Medulla oblongata (tissue), 1 donor: ENCODE measurements at regions not wholly inside any gene's neighbourhood (a gene's known extent, or its start where the extent isn't known, plus 50 kb on each side); places are given as distances from the start of the nearest gene placed in this dataset.

ENCODE experiments used
- DNase-seq: peaks from one replicate; pipeline ENCODE4 v3.0.0-alpha.2; 2015; ENCODE audit errors: extremely low spot score

- no peak for DNase-seq
Measured at GRCh38 chr6:43950051-43950605, 177.1 kb downstream of the MRPL14 start.

GRCh38 chr6:43949551-43949991, 177.7 kb downstream of the MRPL14 start:
- no peak for DNase-seq

GRCh38 chr6:43948527-43949485, 178.4 kb downstream of the MRPL14 start:
- no peak for DNase-seq

GRCh38 chr6:43947860-43948259, 177.8 kb downstream of the VEGFA start:
- DNase-seq: no peak

- no peak for DNase-seq
Measured at GRCh38 chr6:43946641-43947363, 176.8 kb downstream of the VEGFA start.

GRCh38 chr6:43945768-43946080, 175.7 kb downstream of the VEGFA start:
- DNase-seq: no peak

- no peak for DNase-seq
Measured at GRCh38 chr6:43944908-43945767, 175.1 kb downstream of the VEGFA start.

GRCh38 chr6:43943781-43944250, 173.8 kb downstream of the VEGFA start:
- DNase-seq: no peak

GRCh38 chr6:43943099-43943766, 173.2 kb downstream of the VEGFA start:
- no peak for DNase-seq

- no peak for DNase-seq
Measured at GRCh38 chr6:43942616-43943015, 172.6 kb downstream of the VEGFA start.

- DNase-seq: no peak
Measured at GRCh38 chr6:43942011-43942442, 172.0 kb downstream of the VEGFA start.

GRCh38 chr6:43941174-43941573, 171.2 kb downstream of the VEGFA start:
- DNase-seq: no peak

GRCh38 chr6:43940393-43941087, 170.5 kb downstream of the VEGFA start:
- no peak for DNase-seq

- DNase-seq: no peak
Measured at GRCh38 chr6:43940071-43940392, 170.0 kb downstream of the VEGFA start.

GRCh38 chr6:43939281-43940070, 169.5 kb downstream of the VEGFA start:
- DNase-seq: no peak

- no peak for DNase-seq
Measured at GRCh38 chr6:43938178-43939105, 168.4 kb downstream of the VEGFA start.

GRCh38 chr6:43937236-43938177, 167.5 kb downstream of the VEGFA start:
- no peak for DNase-seq
